Type B pancreatic cell (in vitro differentiated cells): ENCODE measurements at regions not wholly inside any gene's neighbourhood (a gene's known extent, or its start where the extent isn't known, plus 50 kb on each side); places are given as distances from the start of the nearest gene placed in this dataset.

ENCODE experiments used
- DNase-seq: peaks from one replicate; pipeline ENCODE4 v3.0.0; 2021; ENCODE audit warnings: mixed read lengths; ENCODE audit not compliant: unreplicated experiment; ENCODE audit errors: extremely low spot score
- H3K27ac Mint-ChIP-seq: 2 replicates; pipeline ENCODE4 v1.8.0; 2021; ENCODE audit warnings: mild to moderate bottlenecking, mixed read lengths
- H3K27me3 Mint-ChIP-seq: 2 replicates; pipeline ENCODE4 v1.8.0; 2021; ENCODE audit warnings: mixed read lengths
- H3K36me3 Mint-ChIP-seq: 2 replicates; pipeline ENCODE4 v1.8.0; 2021; ENCODE audit warnings: mixed read lengths
- H3K4me1 Mint-ChIP-seq: one replicate; pipeline ENCODE4 v1.8.0; 2021; ENCODE audit warnings: mixed read lengths; ENCODE audit not compliant: unreplicated experiment
- H3K4me3 Mint-ChIP-seq: 2 replicates; pipeline ENCODE4 v1.8.0; 2021; ENCODE audit warnings: mild to moderate bottlenecking, mixed read lengths
- H3K9me3 Mint-ChIP-seq: 2 replicates; pipeline ENCODE4 v1.8.0; 2021; ENCODE audit warnings: mixed read lengths
- TF ChIP-seq, protein P1 (sequence below): fragments of 200-600 bp; sonication (generic); conservative IDR thresholded peaks from 2 replicates; pipeline ENCODE4 v1.5.0; 2021; ENCODE audit warnings: antibody characterized with exemption, mild to moderate bottlenecking

DNA sequence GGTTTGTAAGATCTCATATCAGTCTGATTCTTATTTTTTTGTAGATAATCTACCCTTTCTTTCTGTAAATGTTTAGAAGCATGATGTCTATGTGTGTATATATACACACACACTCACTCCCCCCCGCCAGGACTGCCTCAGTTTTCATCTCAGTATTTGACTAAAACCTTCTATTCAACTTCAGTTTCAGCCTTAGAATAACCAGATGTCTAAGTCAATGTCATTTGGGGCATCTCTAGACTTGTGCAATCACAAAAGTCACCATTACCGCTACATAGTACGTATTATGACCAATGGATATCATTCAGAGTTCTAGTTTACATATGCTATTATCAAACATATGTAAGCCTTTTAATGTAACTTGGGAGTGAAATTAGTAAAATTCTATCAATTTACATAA lies 53.3 kb upstream of the BOLA1 start:
- DNase-seq, result no peak
- Mint-ChIP-seq H3K4me3 (peak overlapping the region; percentile 77), H3K27me3 (no peaks in the 10 kb centered on the region), H3K27ac (peak overlapping the region; percentile 44), H3K4me1 (peaks cover 43% of the 10 kb centered on the region), H3K9me3 (no peaks in the 10 kb centered on the region), H3K36me3 (peaks cover 14% of the 10 kb centered on the region)
- TF ChIP-seq, protein P1, sequence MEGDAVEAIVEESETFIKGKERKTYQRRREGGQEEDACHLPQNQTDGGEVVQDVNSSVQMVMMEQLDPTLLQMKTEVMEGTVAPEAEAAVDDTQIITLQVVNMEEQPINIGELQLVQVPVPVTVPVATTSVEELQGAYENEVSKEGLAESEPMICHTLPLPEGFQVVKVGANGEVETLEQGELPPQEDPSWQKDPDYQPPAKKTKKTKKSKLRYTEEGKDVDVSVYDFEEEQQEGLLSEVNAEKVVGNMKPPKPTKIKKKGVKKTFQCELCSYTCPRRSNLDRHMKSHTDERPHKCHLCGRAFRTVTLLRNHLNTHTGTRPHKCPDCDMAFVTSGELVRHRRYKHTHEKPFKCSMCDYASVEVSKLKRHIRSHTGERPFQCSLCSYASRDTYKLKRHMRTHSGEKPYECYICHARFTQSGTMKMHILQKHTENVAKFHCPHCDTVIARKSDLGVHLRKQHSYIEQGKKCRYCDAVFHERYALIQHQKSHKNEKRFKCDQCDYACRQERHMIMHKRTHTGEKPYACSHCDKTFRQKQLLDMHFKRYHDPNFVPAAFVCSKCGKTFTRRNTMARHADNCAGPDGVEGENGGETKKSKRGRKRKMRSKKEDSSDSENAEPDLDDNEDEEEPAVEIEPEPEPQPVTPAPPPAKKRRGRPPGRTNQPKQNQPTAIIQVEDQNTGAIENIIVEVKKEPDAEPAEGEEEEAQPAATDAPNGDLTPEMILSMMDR, result no peak

GRCh38 chr1:149846593-149847466 lies 52.5 kb upstream of the BOLA1 start:
- H3K27ac Mint-ChIP-seq, result no peak overlapping the region
- DNase-seq, result no peak
- TF ChIP-seq, protein P1, result no peak
- no peaks in the 10 kb centered on the region for H3K27me3 Mint-ChIP-seq
- peaks cover 43% of the 10 kb centered on the region for H3K4me1 Mint-ChIP-seq
- peak overlapping the region; percentile 3 for H3K4me3 Mint-ChIP-seq
- no peaks in the 10 kb centered on the region for H3K9me3 Mint-ChIP-seq
- H3K36me3 Mint-ChIP-seq, result peaks cover 14% of the 10 kb centered on the region

DNA sequence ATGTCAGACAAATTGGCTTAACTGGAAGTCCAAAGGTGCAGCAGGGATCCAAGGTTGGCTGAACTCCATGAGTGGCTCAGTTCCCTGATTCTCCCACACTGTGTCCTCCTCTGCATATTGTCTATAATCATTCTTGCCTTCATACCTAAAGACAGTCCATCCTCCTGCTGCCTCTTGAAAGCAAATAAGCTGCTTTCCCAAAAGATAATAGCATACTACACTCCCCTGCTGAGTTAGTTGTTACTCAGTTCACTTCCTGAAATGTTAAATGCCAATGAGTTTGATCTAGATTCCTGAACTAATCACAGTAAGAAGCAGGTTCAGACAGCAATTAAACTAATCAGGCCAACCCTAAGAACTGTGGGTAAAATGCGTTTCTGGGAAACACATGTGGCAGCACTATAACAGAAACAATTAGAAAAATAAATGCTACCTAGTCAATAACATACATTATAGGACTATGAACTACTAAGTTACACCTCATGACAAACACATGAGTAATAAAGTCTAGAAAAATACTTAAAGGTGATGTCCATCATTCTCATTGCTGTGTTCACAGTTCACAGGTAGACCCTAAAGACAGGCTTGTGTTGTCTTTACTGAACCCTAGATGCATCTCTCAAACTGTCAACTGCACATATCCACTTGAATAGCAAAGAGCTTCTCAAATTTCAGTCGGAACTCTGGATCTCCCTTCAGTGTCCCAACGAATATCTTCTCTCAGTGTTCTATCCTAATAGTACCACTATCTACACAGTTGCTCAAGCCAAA lies 50.8 kb upstream of the BOLA1 start:
- TF ChIP-seq, protein P1, result no peak
- Mint-ChIP-seq H3K4me1 (peaks cover 43% of the 10 kb centered on the region), H3K4me3 (peak overlapping the region; percentile 88), H3K36me3 (peaks cover 14% of the 10 kb centered on the region), H3K9me3 (no peaks in the 10 kb centered on the region), H3K27me3 (no peaks in the 10 kb centered on the region), H3K27ac (peak overlapping the region; percentile 81)
- no peak for DNase-seq

DNA sequence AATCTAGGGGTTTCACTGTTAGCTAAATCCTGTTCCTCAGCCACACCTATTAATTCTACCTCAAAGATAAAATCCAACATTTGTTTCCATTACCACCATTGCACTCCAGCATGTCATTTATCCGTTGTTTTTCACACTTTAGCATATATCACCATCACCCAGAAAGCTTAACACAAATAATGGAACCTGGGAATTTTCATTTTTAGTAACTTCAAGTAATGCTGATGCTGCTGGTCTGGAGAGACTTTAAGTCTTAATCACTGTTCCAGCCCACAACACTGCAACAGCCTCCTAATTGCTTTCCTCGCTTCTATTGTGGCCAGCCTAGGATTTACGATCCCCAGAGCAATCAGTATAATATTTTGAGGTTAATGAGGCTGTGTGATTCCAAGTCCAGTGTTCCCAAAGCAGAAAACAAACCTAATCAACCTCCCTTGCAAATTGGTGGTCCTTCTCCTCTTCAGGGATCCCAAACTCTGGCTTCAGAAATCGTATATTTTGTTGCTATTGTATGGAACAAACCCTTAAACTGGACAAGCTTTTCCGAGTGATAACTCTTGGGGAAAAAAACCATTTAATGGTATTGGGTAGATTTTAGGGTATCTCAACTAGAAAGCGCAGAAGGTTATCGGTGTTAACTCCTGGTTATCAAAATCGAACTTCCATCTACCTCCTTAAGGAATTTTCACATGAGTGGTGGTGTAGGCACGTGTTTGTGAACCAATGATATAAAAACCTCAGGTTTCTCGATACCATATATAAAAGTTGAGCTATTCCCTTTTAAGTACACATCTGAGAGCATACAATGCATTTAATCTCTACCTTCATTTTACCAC lies 50.0 kb upstream of the BOLA1 start:
- peak overlapping the region; percentile 81 for H3K27ac Mint-ChIP-seq
- no peaks in the 10 kb centered on the region for H3K27me3 Mint-ChIP-seq
- H3K9me3 Mint-ChIP-seq, result no peaks in the 10 kb centered on the region
- DNase-seq, result no peak
- H3K4me3 Mint-ChIP-seq, result peak overlapping the region; percentile 88
- H3K36me3 Mint-ChIP-seq, result peaks cover 14% of the 10 kb centered on the region
- H3K4me1 Mint-ChIP-seq, result peaks cover 43% of the 10 kb centered on the region
- TF ChIP-seq, protein P1, result no peak
